NB4 (cell line): ENCODE measurements at regions not wholly inside any gene's neighbourhood (a gene's known extent, or its start where the extent isn't known, plus 50 kb on each side); places are given as distances from the start of the nearest gene placed in this dataset.

Experiments
- DNase-seq: peaks from one replicate; pipeline ENCODE4 v3.0.0; 2010; ENCODE audit warnings: low read depth
- H3K4me3 ChIP-seq: one replicate; pipeline ENCODE4 v1.5.1; 2011; ENCODE audit warnings: mild to moderate bottlenecking, low read depth, low read length, moderate library complexity
- CTCF ChIP-seq: IDR thresholded peaks from one replicate; pipeline ENCODE4 v1.5.1; 2012; ENCODE audit warnings: low read depth, low read length
- MAX ChIP-seq: IDR thresholded peaks from 2 replicates; pipeline ENCODE4 v1.6.1; 2011; ENCODE audit warnings: low read depth, low read length
- MYC ChIP-seq: IDR thresholded peaks from 2 replicates; pipeline ENCODE4 v1.6.1; 2011; ENCODE audit warnings: low read depth, low read length
- POLR2A ChIP-seq: IDR thresholded peaks from 2 replicates; pipeline ENCODE4 v1.6.1; 2011; ENCODE audit warnings: mild to moderate bottlenecking; ENCODE audit not compliant: insufficient read length; ENCODE audit errors: extremely low read depth

DNA sequence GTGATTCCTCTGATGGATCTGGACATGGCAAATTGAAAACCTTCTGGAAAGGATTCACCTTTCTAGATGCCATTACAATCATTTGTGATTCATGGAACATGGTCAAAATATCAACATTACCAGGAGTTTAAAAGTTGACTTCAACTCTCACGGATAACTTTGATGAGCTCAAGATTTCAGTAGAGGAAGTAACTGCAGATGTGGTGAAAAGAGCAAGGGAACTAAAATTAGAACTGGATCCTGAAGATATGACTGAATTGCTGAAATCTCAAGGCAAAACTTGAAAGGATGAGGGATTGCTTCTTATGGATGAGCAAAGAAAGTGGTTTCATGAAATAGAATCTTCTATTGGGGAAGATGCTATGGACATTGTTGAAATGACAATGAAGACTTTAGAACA, 293.6 kb downstream of the ARHGAP12 start:
- no peak for DNase-seq
- H3K4me3 ChIP-seq = no peak overlapping the region
- TF ChIP-seq MYC (no peak), CTCF (no peak), MAX (no peak), POLR2A (no peak)

DNA sequence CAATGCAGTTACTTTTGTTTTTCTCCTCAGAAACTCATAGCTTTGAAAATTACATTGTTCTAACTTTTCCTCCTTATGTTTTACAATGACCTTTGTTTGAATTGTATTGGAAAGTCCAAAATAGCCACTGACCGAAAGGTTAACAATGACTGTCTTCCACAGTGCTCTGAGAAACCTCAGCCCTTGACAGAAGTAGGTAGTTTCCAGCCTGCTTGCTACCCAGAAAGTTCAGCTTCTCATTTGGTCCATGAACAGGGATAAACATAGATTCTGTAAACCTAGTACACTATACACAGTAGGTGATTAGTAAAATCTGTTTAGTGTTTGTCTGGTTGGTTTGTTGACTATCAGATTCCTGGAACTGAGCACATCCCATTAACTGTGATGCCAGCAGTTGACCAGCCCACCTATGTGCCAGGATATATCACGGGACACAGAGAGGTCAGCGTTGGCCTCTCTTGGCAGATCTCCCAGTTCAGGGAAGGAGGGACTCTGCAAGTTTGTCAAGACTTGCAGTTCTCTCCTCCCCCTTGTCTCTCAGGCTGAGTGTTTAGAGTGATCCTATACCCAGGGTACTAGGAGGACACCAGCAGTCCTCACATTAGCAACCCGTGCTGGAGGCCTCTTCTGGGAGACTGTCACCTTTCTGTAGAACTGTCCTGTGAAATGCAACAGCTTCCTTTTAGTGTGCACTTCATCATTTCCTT, 297.6 kb downstream of the ARHGAP12 start:
- TF ChIP-seq POLR2A (no peak), MYC (no peak), CTCF (no peak), MAX (no peak)
- DNase-seq = no peak
- H3K4me3 ChIP-seq = no peak overlapping the region

DNA sequence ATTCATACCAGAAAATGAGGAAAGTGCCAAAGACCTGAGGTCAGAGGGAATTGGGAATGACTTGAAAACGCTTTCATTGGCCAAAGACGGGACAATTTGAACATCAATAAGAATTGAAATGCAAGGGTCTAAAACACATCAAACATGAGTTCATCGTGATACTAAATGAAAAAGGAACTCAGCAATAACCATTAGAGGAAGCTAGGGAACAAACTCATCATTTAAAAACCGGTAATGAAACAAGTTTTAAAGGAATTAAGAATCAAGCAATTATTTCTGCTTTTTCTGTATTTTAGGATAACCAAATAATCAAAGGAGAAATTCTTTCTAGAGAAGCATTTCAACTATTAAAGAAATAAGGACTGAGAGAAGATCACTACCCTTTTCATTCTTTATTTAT, 303.1 kb downstream of the ARHGAP12 start:
- no peak overlapping the region for H3K4me3 ChIP-seq
- TF ChIP-seq POLR2A (no peak), MYC (no peak), MAX (no peak), CTCF (no peak)
- DNase-seq = no peak

GRCh38 chr10:31624611-31625010, 304.0 kb downstream of the ARHGAP12 start:
- no peak for TF ChIP-seq MAX
- TF ChIP-seq MYC = no peak
- no peak for TF ChIP-seq CTCF
- no peak for TF ChIP-seq POLR2A
- no peak overlapping the region for H3K4me3 ChIP-seq
- DNase-seq = no peak

DNA sequence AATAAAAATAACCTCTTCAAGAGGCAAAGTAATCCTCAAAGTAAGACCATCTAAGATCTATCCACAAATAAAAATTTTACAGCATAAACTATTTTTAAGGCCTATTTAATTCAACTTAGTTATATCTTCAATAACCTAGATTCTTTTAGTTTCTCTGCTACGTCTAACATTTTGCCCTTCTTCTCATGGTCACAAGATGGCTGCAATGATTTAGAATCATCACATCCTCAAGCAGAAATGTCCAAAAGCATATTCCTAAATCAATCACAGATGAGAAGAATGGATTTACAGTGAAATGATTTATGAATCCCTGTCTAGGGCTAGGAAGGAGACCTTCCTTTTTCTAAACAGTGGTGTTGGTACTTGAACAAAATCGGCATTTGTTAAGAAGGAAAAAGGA, 304.7 kb downstream of the ARHGAP12 start:
- DNase-seq = no peak
- TF ChIP-seq MAX = no peak
- no peak for TF ChIP-seq POLR2A
- no peak overlapping the region for H3K4me3 ChIP-seq

DNA sequence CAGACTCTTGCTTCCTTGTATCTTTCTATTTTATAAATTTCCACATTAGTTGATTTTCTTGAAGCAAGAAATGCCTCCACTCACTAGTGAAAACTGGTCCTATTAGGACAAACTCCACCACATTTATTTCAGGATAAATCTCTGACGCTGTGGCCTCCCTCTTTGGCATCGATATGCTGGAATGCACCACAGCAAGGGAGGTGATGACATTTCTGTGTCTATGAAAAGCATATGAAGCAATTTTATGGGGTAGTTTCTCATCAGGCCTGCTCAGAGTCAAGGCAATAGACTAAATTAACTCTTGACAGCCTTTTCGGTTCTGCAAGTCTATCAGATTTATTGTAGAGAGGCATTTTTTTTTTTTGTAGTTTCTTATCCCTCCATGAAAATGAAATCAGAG, 304.4 kb downstream of the ZEB1 start:
- H3K4me3 ChIP-seq = no peak overlapping the region
- TF ChIP-seq CTCF = no peak
- TF ChIP-seq MAX = no peak
- no peak for TF ChIP-seq MYC
- TF ChIP-seq POLR2A = no peak
- no peak for DNase-seq
